ENCODE measurements at regions not wholly inside any gene's neighbourhood (a gene's known extent, or its start where the extent isn't known, plus 50 kb on each side); places are given as distances from the start of the nearest gene placed in this dataset.

- H3K27me3 Mint-ChIP-seq (ENCODE audit: low read depth), result no peaks in the 10 kb centered on the region
- H3K36me3 Mint-ChIP-seq (ENCODE audit: low read depth), result peaks cover 22% of the 10 kb centered on the region
- H3K4me3 Mint-ChIP-seq, result no peak overlapping the region
- ATAC-seq (no peak), DNase-seq (no peak)
- ChIA-PET CTCF (interaction anchor here (0.6 kb wide), 1 partner anchor 177 kb away, joined by 3 read pairs; no protein-coding TSS in a partner anchor), POLR2A (interaction anchor here (2.8 kb wide), 1 partner anchor 80 kb away, joined by 14 read pairs; no protein-coding TSS in a partner anchor)
- H3K4me1 Mint-ChIP-seq (ENCODE audit: low read depth), result peaks cover 59% of the 10 kb centered on the region
- peak overlapping the region; percentile 44 for H3K27ac Mint-ChIP-seq
- H3K9me3 Mint-ChIP-seq (ENCODE audit: insufficient read depth), result no peaks in the 10 kb centered on the region
Observed at GRCh38 chr3:4897765-4898453, 81.3 kb upstream of the BHLHE40 start.

DNA sequence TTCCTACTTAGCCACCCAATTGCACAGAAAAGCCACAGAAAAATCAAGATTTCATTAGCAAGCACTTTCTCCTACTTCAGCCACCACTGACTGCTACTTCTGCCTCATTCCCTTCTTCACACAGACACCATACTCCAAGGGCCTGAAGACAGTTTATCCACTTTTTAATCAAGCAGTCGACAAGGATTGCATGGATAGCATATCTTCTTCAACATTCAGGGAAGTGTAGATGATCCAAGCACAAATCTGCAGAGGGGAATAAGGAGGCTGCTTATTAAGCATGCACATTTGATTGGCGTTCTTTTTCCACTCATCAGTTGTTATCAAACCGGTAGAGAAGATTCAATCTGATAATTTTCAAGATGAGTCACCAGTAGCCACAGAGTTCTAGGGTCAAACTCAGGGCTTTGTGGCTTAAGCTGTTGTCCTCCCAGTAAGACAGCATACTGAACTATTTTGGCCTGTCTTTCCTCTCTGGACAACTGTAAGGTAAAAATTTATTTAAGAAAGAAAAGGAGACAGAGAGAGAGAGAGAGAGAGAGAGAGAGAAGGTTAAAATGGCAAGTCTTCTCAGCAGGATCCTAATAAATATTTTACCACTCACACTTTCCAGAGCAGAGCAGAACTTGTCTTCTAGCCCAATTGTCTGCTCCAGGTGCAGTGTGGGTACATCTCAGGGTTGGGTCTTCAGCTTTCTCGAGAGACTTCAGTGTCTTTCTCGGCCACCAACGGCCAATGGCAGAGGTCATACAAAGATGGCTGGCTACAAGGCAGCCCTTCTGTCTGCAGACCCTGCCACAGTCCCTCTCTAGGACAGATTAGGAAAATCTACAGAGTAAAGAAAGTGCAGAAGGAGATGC, 80.6 kb upstream of the BHLHE40 start:
- Mint-ChIP-seq H3K4me1 (ENCODE audit: low read depth) (peaks cover 59% of the 10 kb centered on the region), H3K27ac (peak overlapping the region; percentile 19), H3K36me3 (ENCODE audit: low read depth) (peaks cover 22% of the 10 kb centered on the region), H3K27me3 (ENCODE audit: low read depth) (no peaks in the 10 kb centered on the region), H3K9me3 (ENCODE audit: insufficient read depth) (no peaks in the 10 kb centered on the region), H3K4me3 (no peak overlapping the region)
- ATAC-seq (peak; percentile 75), DNase-seq (no peak)
- ChIA-PET POLR2A (interaction anchor here (2.8 kb wide), 1 partner anchor 79 kb away, joined by 14 read pairs; no protein-coding TSS in a partner anchor), CTCF (no interaction called here)

DNA sequence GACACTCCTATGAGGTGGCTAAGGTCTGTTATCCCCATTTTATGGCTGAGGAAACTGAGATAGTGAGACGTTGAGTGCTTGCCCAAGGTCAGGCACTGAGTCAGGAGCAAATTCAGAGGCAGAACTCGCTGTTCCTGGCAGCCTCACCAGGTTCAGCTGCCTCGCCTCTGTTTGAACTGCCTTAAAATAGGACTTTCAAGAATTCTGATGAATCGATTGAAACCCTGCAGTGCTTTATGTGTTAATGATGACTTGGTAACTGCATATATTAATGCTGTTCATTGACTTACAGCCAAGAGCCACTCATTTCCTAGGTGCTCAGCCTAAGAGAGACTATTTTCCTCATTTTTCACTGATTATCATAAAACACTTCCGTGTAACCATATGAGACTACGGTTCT, 79.5 kb upstream of the BHLHE40 start:
- no peaks in the 10 kb centered on the region for H3K9me3 Mint-ChIP-seq (ENCODE audit: insufficient read depth)
- H3K4me3 Mint-ChIP-seq, result no peak overlapping the region
- CTCF ChIA-PET, result no interaction called here
- no peak for ATAC-seq
- peaks cover 67% of the 10 kb centered on the region for H3K4me1 Mint-ChIP-seq (ENCODE audit: low read depth)
- DNase-seq, result no peak
- POLR2A ChIA-PET, result interaction anchor here (1.2 to 2.8 kb wide), 2 partner anchors 78 to 82 kb away, joined by 3 to 14 read pairs; no protein-coding TSS in a partner anchor
- H3K36me3 Mint-ChIP-seq (ENCODE audit: low read depth), result peaks cover 22% of the 10 kb centered on the region
- H3K27me3 Mint-ChIP-seq (ENCODE audit: low read depth), result no peaks in the 10 kb centered on the region
- no peak overlapping the region for H3K27ac Mint-ChIP-seq

DNA sequence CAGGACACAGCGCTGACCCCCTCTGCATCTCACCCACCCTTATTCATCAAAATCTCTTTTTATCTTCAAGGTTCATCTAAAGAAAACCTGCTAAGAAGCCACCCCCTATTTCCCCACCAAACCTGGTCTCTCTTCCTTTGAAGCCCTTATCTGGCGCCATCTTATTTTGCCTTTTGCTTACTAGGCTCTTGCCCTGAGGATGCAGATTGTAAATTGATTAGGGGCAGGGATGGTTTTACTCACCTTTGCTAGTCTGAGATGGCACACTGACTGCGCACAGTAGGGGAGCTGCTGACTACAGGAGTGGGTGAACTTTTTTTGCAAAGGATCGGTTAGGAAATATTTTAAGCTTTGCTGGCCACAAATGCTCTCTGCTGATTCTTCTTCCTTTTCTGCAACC, 78.9 kb upstream of the BHLHE40 start:
- H3K27me3 Mint-ChIP-seq (ENCODE audit: low read depth), result no peaks in the 10 kb centered on the region
- DNase-seq (no peak), ATAC-seq (peak; percentile 10)
- peaks cover 69% of the 10 kb centered on the region for H3K4me1 Mint-ChIP-seq (ENCODE audit: low read depth)
- H3K36me3 Mint-ChIP-seq (ENCODE audit: low read depth), result peaks cover 22% of the 10 kb centered on the region
- no peak overlapping the region for H3K27ac Mint-ChIP-seq
- H3K4me3 Mint-ChIP-seq, result no peak overlapping the region
- CTCF ChIA-PET, result interaction anchor here (1.1 to 3.3 kb wide), 2 partner anchors 95 to 189 kb away, joined by 3 to 12 read pairs; no protein-coding TSS in a partner anchor
- H3K9me3 Mint-ChIP-seq (ENCODE audit: insufficient read depth), result no peaks in the 10 kb centered on the region
- POLR2A ChIA-PET, result interaction anchor here (0.7 to 1.2 kb wide), 3 partner anchors 78 to 605 kb away, joined by 3 read pairs; no protein-coding TSS in a partner anchor

DNA sequence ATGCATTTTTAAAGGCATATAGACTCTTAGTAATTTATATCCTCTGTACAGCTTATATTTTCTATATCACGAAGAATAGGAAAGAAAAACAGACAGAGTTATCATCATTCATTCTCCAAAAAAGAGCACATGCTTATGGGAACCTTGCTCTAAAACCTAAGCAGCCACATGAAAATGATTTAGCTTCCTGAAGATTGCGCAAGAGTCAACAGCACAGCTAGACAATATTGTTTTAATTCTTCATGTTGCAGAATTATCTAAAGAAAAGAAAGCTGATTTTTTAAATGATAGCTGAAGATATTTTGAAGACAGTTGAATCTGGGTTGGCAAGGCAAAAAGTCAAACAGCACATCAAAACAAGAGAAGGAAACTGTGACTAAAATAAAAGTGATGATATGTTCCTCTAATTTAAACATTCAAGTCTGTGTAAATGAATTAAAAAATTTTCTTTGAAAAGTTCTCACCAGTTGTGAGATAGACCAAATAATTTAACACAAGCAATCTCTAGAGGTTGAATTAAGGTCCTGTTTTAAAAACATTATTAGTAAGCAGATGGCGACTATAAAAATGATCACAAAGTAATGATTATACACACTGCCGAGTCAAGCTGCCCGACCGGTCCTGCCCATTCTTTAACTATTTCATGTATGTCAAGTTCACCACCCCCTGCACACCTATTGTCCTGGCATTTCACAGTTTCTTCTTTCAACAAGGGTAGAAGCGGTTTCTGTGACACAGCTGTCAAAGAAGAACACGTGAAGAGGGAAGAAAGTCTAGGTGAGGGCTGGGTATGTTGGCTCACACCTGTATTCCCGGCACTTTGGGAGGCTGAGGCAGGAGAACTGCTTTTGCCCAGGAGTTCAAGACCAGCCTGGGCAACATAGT, 74.2 kb upstream of the BHLHE40 start:
- ChIA-PET POLR2A (interaction anchor here (1.0 to 5.0 kb wide), 2 partner anchors 11 to 73 kb away, joined by 3 to 41 read pairs; partner anchors contain the start of gene BHLHE40), CTCF (interaction anchor here (1.1 to 2.5 kb wide), 11 partner anchors 10 to 194 kb away, joined by 3 to 10 read pairs (median 5); no protein-coding TSS in a partner anchor)
- ATAC-seq (no peak), DNase-seq (no peak)
- no peak overlapping the region for H3K27ac Mint-ChIP-seq
- peaks cover 77% of the 10 kb centered on the region for H3K4me1 Mint-ChIP-seq (ENCODE audit: low read depth)
- H3K27me3 Mint-ChIP-seq (ENCODE audit: low read depth), result no peaks in the 10 kb centered on the region
- no peak overlapping the region for H3K4me3 Mint-ChIP-seq
- H3K9me3 Mint-ChIP-seq (ENCODE audit: insufficient read depth), result peaks cover 4% of the 10 kb centered on the region
- H3K36me3 Mint-ChIP-seq (ENCODE audit: low read depth), result peaks cover 16% of the 10 kb centered on the region

DNA sequence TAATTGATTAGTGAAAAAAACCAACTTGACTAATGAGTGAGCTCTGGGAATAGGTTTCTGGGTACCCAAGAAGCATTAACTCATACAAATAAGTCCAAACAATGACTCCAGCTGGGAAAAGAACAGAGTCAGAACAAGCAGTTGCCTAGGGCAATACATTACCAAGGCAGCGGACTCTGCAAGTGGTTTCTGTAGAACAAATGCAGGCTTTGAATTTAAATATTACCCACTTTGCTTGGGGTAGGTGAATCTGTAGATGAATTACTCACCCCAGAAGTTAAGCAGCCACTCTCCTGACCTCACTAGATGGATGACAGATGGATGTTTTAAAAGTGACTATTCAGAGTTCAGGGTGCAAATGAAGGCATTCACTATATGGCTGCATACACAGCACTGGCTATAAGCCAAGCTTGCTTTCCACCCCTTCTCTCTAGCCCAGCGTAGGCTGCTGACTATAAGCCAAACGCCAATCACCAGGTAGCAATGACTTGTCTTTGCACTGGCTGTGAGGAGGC, 73.1 kb upstream of the BHLHE40 start:
- ATAC-seq (peak; percentile 15), DNase-seq (no peak)
- no peak overlapping the region for H3K4me3 Mint-ChIP-seq
- H3K27ac Mint-ChIP-seq, result no peak overlapping the region
- H3K36me3 Mint-ChIP-seq (ENCODE audit: low read depth), result peaks cover 7% of the 10 kb centered on the region
- no peaks in the 10 kb centered on the region for H3K27me3 Mint-ChIP-seq (ENCODE audit: low read depth)
- peaks cover 4% of the 10 kb centered on the region for H3K9me3 Mint-ChIP-seq (ENCODE audit: insufficient read depth)
- POLR2A ChIA-PET, result interaction anchor here (0.8 to 5.0 kb wide), 2 partner anchors 42 to 72 kb away, joined by 3 to 41 read pairs; partner anchors contain the start of gene BHLHE40
- CTCF ChIA-PET, result interaction anchor here (0.5 to 2.5 kb wide), 7 partner anchors 18 to 186 kb away, joined by 3 to 10 read pairs (median 5); no protein-coding TSS in a partner anchor
- H3K4me1 Mint-ChIP-seq (ENCODE audit: low read depth), result peaks cover 67% of the 10 kb centered on the region

- DNase-seq (no peak), ATAC-seq (no peak)
- ChIA-PET CTCF (interaction anchor here (1.0 to 2.3 kb wide), 5 partner anchors 69 to 150 kb away, joined by 3 to 10 read pairs (median 4); no protein-coding TSS in a partner anchor), POLR2A (interaction anchor here (0.5 to 5.0 kb wide), 2 partner anchors 71 to 282 kb away, joined by 3 to 41 read pairs; partner anchors contain the start of gene BHLHE40)
- Mint-ChIP-seq H3K27ac (no peak overlapping the region), H3K4me3 (no peak overlapping the region), H3K4me1 (ENCODE audit: low read depth) (peaks cover 60% of the 10 kb centered on the region), H3K9me3 (ENCODE audit: insufficient read depth) (peaks cover 7% of the 10 kb centered on the region), H3K27me3 (ENCODE audit: low read depth) (no peaks in the 10 kb centered on the region), H3K36me3 (ENCODE audit: low read depth) (no peaks in the 10 kb centered on the region)
Observed at GRCh38 chr3:4907050-4907449, 72.2 kb upstream of the BHLHE40 start.

- Mint-ChIP-seq H3K27me3 (ENCODE audit: low read depth) (no peaks in the 10 kb centered on the region), H3K9me3 (ENCODE audit: insufficient read depth) (peaks cover 14% of the 10 kb centered on the region), H3K4me3 (no peak overlapping the region), H3K27ac (no peak overlapping the region), H3K36me3 (ENCODE audit: low read depth) (peaks cover 4% of the 10 kb centered on the region), H3K4me1 (ENCODE audit: low read depth) (peaks cover 55% of the 10 kb centered on the region)
- DNase-seq (no peak), ATAC-seq (peak; percentile 40)
- POLR2A ChIA-PET, result interaction anchor here (0.5 to 5.0 kb wide), 6 partner anchors 20 to 281 kb away, joined by 3 to 41 read pairs (median 4); partner anchors contain the start of gene BHLHE40
- CTCF ChIA-PET, result interaction anchor here (0.9 to 2.3 kb wide), 6 partner anchors 68 to 196 kb away, joined by 3 to 10 read pairs (median 4); no protein-coding TSS in a partner anchor
Observed at GRCh38 chr3:4907643-4908432, 71.4 kb upstream of the BHLHE40 start.

GRCh38 chr3:4908433-4909156, 70.6 kb upstream of the BHLHE40 start:
- ATAC-seq (no peak), DNase-seq (no peak)
- Mint-ChIP-seq H3K4me3 (no peak overlapping the region), H3K36me3 (ENCODE audit: low read depth) (peaks cover 7% of the 10 kb centered on the region), H3K4me1 (ENCODE audit: low read depth) (peaks cover 55% of the 10 kb centered on the region), H3K27me3 (ENCODE audit: low read depth) (no peaks in the 10 kb centered on the region), H3K27ac (no peak overlapping the region), H3K9me3 (ENCODE audit: insufficient read depth) (peaks cover 18% of the 10 kb centered on the region)
- ChIA-PET POLR2A (interaction anchor here (0.8 to 5.0 kb wide), 5 partner anchors 19 to 78 kb away, joined by 3 to 41 read pairs (median 4); partner anchors contain the start of gene BHLHE40), CTCF (interaction anchor here (0.9 to 2.3 kb wide), 2 partner anchors 72 to 197 kb away, joined by 3 to 9 read pairs; no protein-coding TSS in a partner anchor)
